ENCODE measurements at regions not wholly inside any gene's neighbourhood (a gene's known extent, or its start where the extent isn't known, plus 50 kb on each side); places are given as distances from the start of the nearest gene placed in this dataset.

DNA sequence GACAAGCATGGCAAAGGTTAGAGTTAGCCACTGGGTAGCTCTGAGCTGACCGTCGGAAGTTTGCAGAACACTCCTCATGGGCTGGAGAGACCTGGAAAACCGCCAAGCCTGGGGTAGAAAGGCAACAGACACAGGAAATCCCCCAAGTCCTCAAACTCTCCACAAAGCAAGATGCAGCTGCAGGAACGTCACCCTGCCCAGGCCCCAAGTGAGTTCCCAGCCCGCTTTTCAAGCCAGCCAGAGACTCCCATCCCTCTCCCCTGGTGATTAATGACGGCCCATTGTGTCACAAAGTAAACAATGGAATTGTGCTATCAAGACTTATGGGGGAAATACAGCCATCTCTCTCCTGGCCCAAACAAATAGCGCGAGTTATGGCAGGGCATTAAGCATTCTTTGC is 633.0 kb downstream of the TBC1D22A start:
- Histone ChIP-seq H2BK120ac (ENCODE audit: low read depth, low read length) (no peak overlapping the region), H3K23ac (ENCODE audit: low read depth, low read length) (no peak overlapping the region), H3K4me2 (ENCODE audit: low read depth, low read length) (no peak overlapping the region), H2AK5ac (ENCODE audit: low read depth, low read length) (no peak overlapping the region), H4K20me1 (ENCODE audit: insufficient read depth, low read length) (no peaks in the 10 kb centered on the region), H3K9ac (ENCODE audit: low read depth, low read length) (no peak overlapping the region), H3K56ac (ENCODE audit: extremely low read depth, insufficient read depth, low read length) (no peak overlapping the region), H3K4me3 (ENCODE audit: insufficient read depth, low read depth, low read length) (no peak overlapping the region), H3K4ac (ENCODE audit: low read depth, low read length) (no peak overlapping the region), H3K14ac (replicated peaks; ENCODE audit: low read depth, low read length) (no peak overlapping the region), H3K79me1 (ENCODE audit: low read depth in 1 of 2, low read length in 2 of 2) (no peaks in the 10 kb centered on the region), H4K8ac (ENCODE audit: low read depth in 2 of 2, low read length in 2 of 2) (no peak overlapping the region), H3K36me3 (ENCODE audit: control insufficient read depth, insufficient read depth, low read length) (no peaks in the 10 kb centered on the region), H3K27ac (ENCODE audit: insufficient read depth, low read length) (no peak overlapping the region), H2BK20ac (ENCODE audit: low read depth, low read length) (no peak overlapping the region), H2AK9ac (replicated peaks; ENCODE audit: low read depth, low read length, poor library complexity) (no peak overlapping the region), H3K9me1 (ENCODE audit: insufficient read depth, low read length) (no peaks in the 10 kb centered on the region), H4K5ac (ENCODE audit: low read depth, low read length) (no peak overlapping the region), H2BK15ac (ENCODE audit: low read depth, low read length) (no peak overlapping the region), H2BK5ac (ENCODE audit: low read depth, low read length, poor library complexity, severe bottlenecking) (no peak overlapping the region), H3K4me1 (ENCODE audit: control insufficient read depth, insufficient read depth, low read length) (no peaks in the 10 kb centered on the region), H2AFZ (replicated peaks; ENCODE audit: low read length, poor library complexity) (no peak overlapping the region), H3K18ac (ENCODE audit: low read depth, low read length) (no peak overlapping the region), H3K9me3 (ENCODE audit: control insufficient read depth, insufficient read depth, low read length) (peaks cover 26% of the 10 kb centered on the region), H4K91ac (ENCODE audit: insufficient read depth, low read depth, low read length) (no peak overlapping the region), H3K27me3 (ENCODE audit: control insufficient read depth, insufficient read depth, low read length) (no peaks in the 10 kb centered on the region)
- WGBS, 2 experiments (ENCODE audit: extremely low coverage in 2 of 2, insufficient read length in 1 of 2), result no CpG with 5 or more reads among the region's 8 CpGs
- ATAC-seq (ENCODE audit: low read depth) (no peak), DNase-seq (peak; percentile 2)
- intact Hi-C loops (cut with micrococcal nuclease) (no loop called here), in situ Hi-C loops (cut with MboI; ENCODE audit: low sequenced_read_pairs) (no loop called here), dilution Hi-C loops (cut with HindIII; ENCODE audit: low sequenced_read_pairs, unreplicated experiment) (no loop called here)
- TF ChIP-seq RFX5 (IDR thresholded peaks at IDR 0.05; ENCODE audit: low read depth, low read length), result 0 out of 2 replicates have a peak, but pooled peaks have one; percentile 11
- TF ChIP-seq, protein P1, sequence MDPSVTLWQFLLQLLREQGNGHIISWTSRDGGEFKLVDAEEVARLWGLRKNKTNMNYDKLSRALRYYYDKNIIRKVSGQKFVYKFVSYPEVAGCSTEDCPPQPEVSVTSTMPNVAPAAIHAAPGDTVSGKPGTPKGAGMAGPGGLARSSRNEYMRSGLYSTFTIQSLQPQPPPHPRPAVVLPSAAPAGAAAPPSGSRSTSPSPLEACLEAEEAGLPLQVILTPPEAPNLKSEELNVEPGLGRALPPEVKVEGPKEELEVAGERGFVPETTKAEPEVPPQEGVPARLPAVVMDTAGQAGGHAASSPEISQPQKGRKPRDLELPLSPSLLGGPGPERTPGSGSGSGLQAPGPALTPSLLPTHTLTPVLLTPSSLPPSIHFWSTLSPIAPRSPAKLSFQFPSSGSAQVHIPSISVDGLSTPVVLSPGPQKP (IDR thresholded peaks at IDR 0.05; ENCODE audit: borderline replicate concordance, low read depth, low read length), result no peak
- CTCF ChIA-PET, result no interaction called here
- POLR2A ChIA-PET (ENCODE audit: unreplicated experiment), result no interaction called here
- BruUV-seq (replicated peaks), result no TSS peak

Measured in IMR-90 (cell line).